ENCODE measurements at regions not wholly inside any gene's neighbourhood (a gene's known extent, or its start where the extent isn't known, plus 50 kb on each side); places are given as distances from the start of the nearest gene placed in this dataset.

DNA sequence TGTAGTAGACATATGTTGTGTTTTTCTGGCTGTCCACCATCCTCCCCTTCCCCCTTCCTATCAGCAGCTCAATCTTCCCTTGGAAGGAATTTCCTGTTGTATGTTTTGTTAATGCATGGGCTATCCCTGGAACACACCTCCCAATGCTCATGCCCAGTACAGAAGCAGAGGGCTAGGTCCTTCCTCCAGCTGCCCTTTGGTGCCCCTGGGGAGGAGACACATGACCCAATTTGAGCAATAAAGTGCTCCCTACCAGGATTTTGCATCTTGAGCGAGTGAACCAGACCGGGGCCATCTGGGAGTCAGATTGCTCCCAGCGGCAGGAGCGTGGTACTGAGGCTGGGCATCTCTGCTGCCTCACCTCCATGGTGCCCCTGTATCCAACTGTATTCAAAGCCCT lies 141.5 kb upstream of the MED13 start:
- TF ChIP-seq, protein P1, sequence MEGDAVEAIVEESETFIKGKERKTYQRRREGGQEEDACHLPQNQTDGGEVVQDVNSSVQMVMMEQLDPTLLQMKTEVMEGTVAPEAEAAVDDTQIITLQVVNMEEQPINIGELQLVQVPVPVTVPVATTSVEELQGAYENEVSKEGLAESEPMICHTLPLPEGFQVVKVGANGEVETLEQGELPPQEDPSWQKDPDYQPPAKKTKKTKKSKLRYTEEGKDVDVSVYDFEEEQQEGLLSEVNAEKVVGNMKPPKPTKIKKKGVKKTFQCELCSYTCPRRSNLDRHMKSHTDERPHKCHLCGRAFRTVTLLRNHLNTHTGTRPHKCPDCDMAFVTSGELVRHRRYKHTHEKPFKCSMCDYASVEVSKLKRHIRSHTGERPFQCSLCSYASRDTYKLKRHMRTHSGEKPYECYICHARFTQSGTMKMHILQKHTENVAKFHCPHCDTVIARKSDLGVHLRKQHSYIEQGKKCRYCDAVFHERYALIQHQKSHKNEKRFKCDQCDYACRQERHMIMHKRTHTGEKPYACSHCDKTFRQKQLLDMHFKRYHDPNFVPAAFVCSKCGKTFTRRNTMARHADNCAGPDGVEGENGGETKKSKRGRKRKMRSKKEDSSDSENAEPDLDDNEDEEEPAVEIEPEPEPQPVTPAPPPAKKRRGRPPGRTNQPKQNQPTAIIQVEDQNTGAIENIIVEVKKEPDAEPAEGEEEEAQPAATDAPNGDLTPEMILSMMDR (IDR thresholded peaks at IDR 0.05), result no peak
- no peak for TF ChIP-seq POLR2A (IDR thresholded peaks at IDR 0.05)

All from heart left ventricle (tissue), 13 donors.